Cardiac muscle cell (in vitro differentiated cells and primary cell): ENCODE measurements at regions not wholly inside any gene's neighbourhood (a gene's known extent, or its start where the extent isn't known, plus 50 kb on each side); places are given as distances from the start of the nearest gene placed in this dataset.
A peak's percentile ranks its signal among the peaks of the same experiment; 100 is the strongest.

Experiments used
- DNase-seq, 2 donors: peaks; one replicate each; pipeline versions ENCODE4 v3.0.0 to v3.0.0-alpha.2; 2010 to 2017; ENCODE audit warnings: low read depth in 1 of 2, low spot score in 1 of 2
- H3K27ac ChIP-seq: fragments of 200-600 bp; sonication (generic); 2 replicates; pipeline ENCODE4 v1.5.1; 2016
- H3K27me3 ChIP-seq: fragments of 200-600 bp; sonication (generic); 2 replicates; pipeline ENCODE4 v1.6.0; 2016; ENCODE audit warnings: control low read depth
- H3K36me3 ChIP-seq: fragments of 200-600 bp; sonication (generic); 2 replicates; pipeline ENCODE4 v1.5.1; 2016; ENCODE audit warnings: control low read depth
- H3K4me1 ChIP-seq: fragments of 200-600 bp; sonication (generic); 2 replicates; pipeline ENCODE4 v1.8.1; 2017; ENCODE audit warnings: low read depth, mild to moderate bottlenecking, mixed run types
- H3K4me3 ChIP-seq: fragments of 200-600 bp; sonication (generic); 2 replicates; pipeline ENCODE4 v1.5.1; 2016; ENCODE audit warnings: mild to moderate bottlenecking
- H3K9me3 ChIP-seq: fragments of 200-600 bp; sonication (generic); 2 replicates; pipeline ENCODE4 v1.5.1; 2017; ENCODE audit warnings: low read depth, mild to moderate bottlenecking, control low read depth
- TF ChIP-seq, protein P1 (sequence below): IDR thresholded peaks from 2 replicates; pipeline ENCODE4 v1.5.1; 2012; ENCODE audit warnings: low read depth, mild to moderate bottlenecking, low read length

GRCh38 chr1:80827666-80828065 lies 973.1 kb upstream of the ADGRL2 start:
- DNase-seq = peak in 1 of 2 donors; percentile 28
- TF ChIP-seq, protein P1, sequence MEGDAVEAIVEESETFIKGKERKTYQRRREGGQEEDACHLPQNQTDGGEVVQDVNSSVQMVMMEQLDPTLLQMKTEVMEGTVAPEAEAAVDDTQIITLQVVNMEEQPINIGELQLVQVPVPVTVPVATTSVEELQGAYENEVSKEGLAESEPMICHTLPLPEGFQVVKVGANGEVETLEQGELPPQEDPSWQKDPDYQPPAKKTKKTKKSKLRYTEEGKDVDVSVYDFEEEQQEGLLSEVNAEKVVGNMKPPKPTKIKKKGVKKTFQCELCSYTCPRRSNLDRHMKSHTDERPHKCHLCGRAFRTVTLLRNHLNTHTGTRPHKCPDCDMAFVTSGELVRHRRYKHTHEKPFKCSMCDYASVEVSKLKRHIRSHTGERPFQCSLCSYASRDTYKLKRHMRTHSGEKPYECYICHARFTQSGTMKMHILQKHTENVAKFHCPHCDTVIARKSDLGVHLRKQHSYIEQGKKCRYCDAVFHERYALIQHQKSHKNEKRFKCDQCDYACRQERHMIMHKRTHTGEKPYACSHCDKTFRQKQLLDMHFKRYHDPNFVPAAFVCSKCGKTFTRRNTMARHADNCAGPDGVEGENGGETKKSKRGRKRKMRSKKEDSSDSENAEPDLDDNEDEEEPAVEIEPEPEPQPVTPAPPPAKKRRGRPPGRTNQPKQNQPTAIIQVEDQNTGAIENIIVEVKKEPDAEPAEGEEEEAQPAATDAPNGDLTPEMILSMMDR = no peak
- H3K9me3 ChIP-seq = no peaks in the 10 kb centered on the region
- no peaks in the 10 kb centered on the region for H3K27me3 ChIP-seq
- H3K27ac ChIP-seq = no peak overlapping the region
- H3K36me3 ChIP-seq = no peaks in the 10 kb centered on the region
- H3K4me3 ChIP-seq = no peak overlapping the region
- no peaks in the 10 kb centered on the region for H3K4me1 ChIP-seq

GRCh38 chr1:80825067-80825466 lies 975.7 kb upstream of the ADGRL2 start:
- Histone ChIP-seq H3K27ac (no peak overlapping the region), H3K27me3 (no peaks in the 10 kb centered on the region), H3K9me3 (no peaks in the 10 kb centered on the region), H3K4me3 (no peak overlapping the region), H3K36me3 (no peaks in the 10 kb centered on the region), H3K4me1 (no peaks in the 10 kb centered on the region)
- no peak for DNase-seq
- TF ChIP-seq, protein P1 = no peak

- DNase-seq = no peak
- H3K4me1 ChIP-seq = no peaks in the 10 kb centered on the region
- H3K36me3 ChIP-seq = no peaks in the 10 kb centered on the region
- H3K27ac ChIP-seq = no peak overlapping the region
- no peaks in the 10 kb centered on the region for H3K27me3 ChIP-seq
- TF ChIP-seq, protein P1 = no peak
- H3K4me3 ChIP-seq = no peak overlapping the region
- no peaks in the 10 kb centered on the region for H3K9me3 ChIP-seq
Observed at GRCh38 chr1:80818211-80818610, 982.5 kb upstream of the ADGRL2 start.

GRCh38 chr1:80807981-80808380 lies 992.8 kb upstream of the ADGRL2 start:
- DNase-seq = no peak
- no peaks in the 10 kb centered on the region for H3K9me3 ChIP-seq
- H3K27ac ChIP-seq = no peak overlapping the region
- H3K27me3 ChIP-seq = no peaks in the 10 kb centered on the region
- H3K36me3 ChIP-seq = no peaks in the 10 kb centered on the region
- TF ChIP-seq, protein P1 = no peak
- no peak overlapping the region for H3K4me3 ChIP-seq
- H3K4me1 ChIP-seq = no peaks in the 10 kb centered on the region

GRCh38 chr1:80806431-80806830 lies 994.3 kb upstream of the ADGRL2 start:
- TF ChIP-seq, protein P1 = no peak
- H3K27ac ChIP-seq = no peak overlapping the region
- no peaks in the 10 kb centered on the region for H3K9me3 ChIP-seq
- no peak for DNase-seq
- no peaks in the 10 kb centered on the region for H3K36me3 ChIP-seq
- H3K27me3 ChIP-seq = no peaks in the 10 kb centered on the region
- H3K4me3 ChIP-seq = no peak overlapping the region
- no peaks in the 10 kb centered on the region for H3K4me1 ChIP-seq

DNA sequence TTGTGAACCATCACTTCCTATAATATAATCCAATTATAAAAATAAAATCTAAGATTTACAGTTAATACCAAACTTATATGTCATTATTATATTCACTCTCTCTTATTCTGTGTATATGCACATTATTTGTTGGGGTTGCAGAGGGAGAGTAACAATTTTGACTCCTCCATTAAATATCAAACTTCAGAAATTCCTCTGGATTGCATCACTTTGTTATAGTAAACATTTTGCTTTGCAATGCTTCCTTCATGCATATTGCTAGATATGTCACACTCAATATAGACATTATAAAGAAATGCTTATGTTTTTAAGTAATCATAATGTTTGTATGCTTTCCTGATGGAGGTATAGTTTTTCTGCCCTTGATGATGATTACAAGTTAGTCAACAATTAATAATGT lies 999.0 kb upstream of the ADGRL2 start:
- no peaks in the 10 kb centered on the region for H3K36me3 ChIP-seq
- H3K9me3 ChIP-seq = no peaks in the 10 kb centered on the region
- H3K27ac ChIP-seq = no peak overlapping the region
- TF ChIP-seq, protein P1 = no peak
- no peaks in the 10 kb centered on the region for H3K27me3 ChIP-seq
- H3K4me3 ChIP-seq = no peak overlapping the region
- no peaks in the 10 kb centered on the region for H3K4me1 ChIP-seq
- no peak for DNase-seq
